PC-3 (cell line): ENCODE measurements at regions not wholly inside any gene's neighbourhood (a gene's known extent, or its start where the extent isn't known, plus 50 kb on each side); places are given as distances from the start of the nearest gene placed in this dataset.
A peak's percentile ranks its signal among the peaks of the same experiment; 100 is the strongest.

Experiments
- ATAC-seq: fragments of 200-7000 bp; cut with Tn5 transposase; 2 replicates; pipeline ENCODE4 v1.9.1; 2020; ENCODE audit warnings: mild to moderate bottlenecking, moderate library complexity
- BruUV-seq: library from RNA; stranded (reverse); fragments of 400-500 nt; replicated peaks from 2 replicates; lab custom pipeline; 2021; lab: Mats Ljungman, UMichigan
- CTCF ChIA-PET: fragments of 300-600 bp; sonication (Branson Sonifier 250); formaldehyde crosslinking; loops from one replicate; lab custom pipeline; 2022; ENCODE audit warnings: antibody characterized with exemption; lab: Charles Lee
- POLR2A ChIA-PET: fragments of 300-600 bp; sonication (Branson Sonifier 250); formaldehyde crosslinking; loops from one replicate; lab custom pipeline; 2022; ENCODE audit warnings: antibody characterized with exemption; ENCODE audit not compliant: unreplicated experiment; lab: Charles Lee
- DNase-seq: peaks from one replicate; pipeline ENCODE4 v3.0.0-alpha.2; 2015
- H2AFZ ChIP-seq: fragments of 300-600 bp; sonication (generic); 2 replicates; pipeline ENCODE4 v1.6.0; 2016; ENCODE audit warnings: antibody characterized with exemption, low read length
- H3F3A ChIP-seq: fragments of 300-600 bp; sonication (generic); one replicate; pipeline ENCODE4 v1.6.0; 2017; ENCODE audit warnings: antibody characterized with exemption, low read length, control low read depth, mild to moderate bottlenecking; ENCODE audit not compliant: unreplicated experiment
- H3K27ac ChIP-seq: fragments of 300-600 bp; sonication (generic); 2 replicates; pipeline ENCODE4 v1.5.1; 2016; ENCODE audit warnings: mild to moderate bottlenecking, low read length
- H3K27me3 ChIP-seq: fragments of 300-600 bp; sonication (generic); 2 replicates; pipeline ENCODE4 v1.6.1; 2016; ENCODE audit warnings: low read length, mixed read lengths
- H3K36me3 ChIP-seq: fragments of 300-600 bp; sonication (generic); 2 replicates; pipeline ENCODE4 v1.6.1; 2016; ENCODE audit warnings: low read depth, mixed run types, low read length, mixed read lengths
- H3K4me1 ChIP-seq: fragments of 300-600 bp; sonication (generic); 2 replicates; pipeline ENCODE4 v1.5.1; 2016; ENCODE audit warnings: low read length; ENCODE audit not compliant: insufficient read depth
- H3K4me2 ChIP-seq: fragments of 300-600 bp; sonication (generic); 2 replicates; pipeline ENCODE4 v1.6.0; 2016; ENCODE audit warnings: low read length
- H3K4me3 ChIP-seq: fragments of 300-600 bp; sonication (generic); 2 replicates; pipeline ENCODE4 v1.5.1; 2016; ENCODE audit warnings: mild to moderate bottlenecking, low read length, mixed read lengths
- H3K79me2 ChIP-seq: fragments of 300-600 bp; sonication (generic); 2 replicates; pipeline ENCODE4 v1.6.1; 2017; ENCODE audit warnings: low read length, mixed read lengths
- H3K9ac ChIP-seq: fragments of 300-600 bp; sonication (generic); 2 replicates; pipeline ENCODE4 v1.6.0; 2016; ENCODE audit warnings: mild to moderate bottlenecking, low read length
- H3K9me2 ChIP-seq: fragments of 300-600 bp; sonication (generic); replicated peaks from 2 replicates; pipeline ENCODE4 v1.6.1; 2016; ENCODE audit warnings: mixed run types, low read length, mixed read lengths
- H3K9me3 ChIP-seq: fragments of 300-600 bp; sonication (generic); 2 replicates; pipeline ENCODE4 v1.6.1; 2016; ENCODE audit warnings: low read length, mixed read lengths
- H4K20me1 ChIP-seq: fragments of 300-600 bp; sonication (generic); 2 replicates; pipeline ENCODE4 v1.6.1; 2016; ENCODE audit warnings: low read length, mixed read lengths
- CTCF ChIP-seq: fragments of 300-600 bp; sonication (generic); conservative IDR thresholded peaks from 2 replicates; pipeline ENCODE4 v1.5.1; 2017; ENCODE audit warnings: antibody characterized with exemption, low read depth, mild to moderate bottlenecking, low read length
- EZH2 ChIP-seq: fragments of 300-600 bp; sonication (generic); IDR thresholded peaks from one replicate; pipeline ENCODE4 v1.6.1; 2017; ENCODE audit warnings: antibody characterized with exemption, mild to moderate bottlenecking, low read length; ENCODE audit not compliant: unreplicated experiment
- EZH2phosphoT487 ChIP-seq: fragments of 300-600 bp; sonication (generic); IDR thresholded peaks from 2 replicates; pipeline ENCODE4 v1.6.1; 2018; ENCODE audit warnings: mild to moderate bottlenecking, antibody characterized with exemption, low read length, borderline replicate concordance
- intact Hi-C: fragments of 100-400 bp; cut with micrococcal nuclease; formaldehyde crosslinking; loops from 2 replicates; pipeline ENCODE4 v1.9.0; 2023

- H3K4me3 ChIP-seq, result no peak overlapping the region
- no peaks in the 10 kb centered on the region for H3K9me2 ChIP-seq
- H3K27ac ChIP-seq, result no peak overlapping the region
- H3K4me1 ChIP-seq, result no peaks in the 10 kb centered on the region
- H3K79me2 ChIP-seq, result no peaks in the 10 kb centered on the region
- H3K36me3 ChIP-seq, result no peaks in the 10 kb centered on the region
- intact Hi-C loops, result no loop called here
- POLR2A ChIA-PET, result no interaction called here
- ATAC-seq (no peak), DNase-seq (no peak)
- peaks cover 44% of the 10 kb centered on the region for H3K27me3 ChIP-seq
- TF ChIP-seq EZH2phosphoT487 (no peak), EZH2 (no peak), CTCF (no peak)
- no peak overlapping the region for H3K9ac ChIP-seq
- CTCF ChIA-PET, result no interaction called here
- H4K20me1 ChIP-seq, result no peaks in the 10 kb centered on the region
- H3F3A ChIP-seq, result no peaks in the 10 kb centered on the region
- no TSS peak for BruUV-seq
- H3K4me2 ChIP-seq, result no peak overlapping the region
- H3K9me3 ChIP-seq, result no peaks in the 10 kb centered on the region
- H2AFZ ChIP-seq, result no peak overlapping the region
Observed at GRCh38 chr3:124320976-124321375, 329.1 kb upstream of the ROPN1 start.

GRCh38 chr3:124322309-124322880, 330.5 kb upstream of the ROPN1 start:
- DNase-seq, result peak; percentile 6
- no peaks in the 10 kb centered on the region for H3K79me2 ChIP-seq
- POLR2A ChIA-PET, result no interaction called here

More at GRCh38 chr3:124322309-124322880, 330.5 kb upstream of the ROPN1 start:
- peaks cover 47% of the 10 kb centered on the region for H3K27me3 ChIP-seq
- CTCF ChIA-PET, result no interaction called here
- H3K27ac ChIP-seq, result no peak overlapping the region
- no peaks in the 10 kb centered on the region for H4K20me1 ChIP-seq
- no peak for ATAC-seq
- TF ChIP-seq CTCF (no peak), EZH2 (no peak), EZH2phosphoT487 (no peak)
- no peaks in the 10 kb centered on the region for H3F3A ChIP-seq
- H3K9me3 ChIP-seq, result no peaks in the 10 kb centered on the region
- no peak overlapping the region for H2AFZ ChIP-seq
- intact Hi-C loops, result no loop called here
- H3K36me3 ChIP-seq, result no peaks in the 10 kb centered on the region
- no peak overlapping the region for H3K9ac ChIP-seq
- H3K4me3 ChIP-seq, result no peak overlapping the region
- no peak overlapping the region for H3K4me2 ChIP-seq
- H3K4me1 ChIP-seq, result no peaks in the 10 kb centered on the region
- no peaks in the 10 kb centered on the region for H3K9me2 ChIP-seq
- no TSS peak for BruUV-seq
